Stimulated activated CD4-positive, alpha-beta T cell treated with anti-CD3 and anti-CD28 coated beads, Interleukin-15, amount 100 ng/mL, for 24 hours (primary cell): ENCODE measurements at regions not wholly inside any gene's neighbourhood (a gene's known extent, or its start where the extent isn't known, plus 50 kb on each side); places are given as distances from the start of the nearest gene placed in this dataset.
"Not testable (repeated sequence)": the region's sequence is repeated elsewhere in the genome, so short reads cannot be mapped to it uniquely, and the experiment has no call there.

Experiments used
- DNase-seq: peaks from one replicate; pipeline ENCODE4 v3.0.0-alpha.2; 2020

DNA sequence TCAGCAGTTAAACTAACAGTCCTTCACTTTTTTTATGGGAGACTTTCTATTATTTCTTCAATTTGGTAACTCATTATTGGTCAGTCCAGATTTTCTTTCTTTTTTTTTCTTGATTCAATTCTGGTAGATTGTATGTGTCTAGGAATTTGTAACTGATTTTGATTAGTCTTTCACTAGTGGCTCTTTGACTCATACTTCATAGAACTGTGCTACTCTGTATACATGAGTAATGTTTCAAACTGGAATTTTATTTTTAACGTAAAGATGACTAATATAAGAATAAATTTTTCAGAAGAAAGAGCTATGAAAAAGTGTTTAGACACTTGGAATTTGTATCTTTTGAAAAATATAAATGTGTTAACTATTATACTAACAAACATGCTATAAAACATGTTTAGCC, 813.0 kb downstream of the TRAM1L1 start:
- no peak for DNase-seq

DNA sequence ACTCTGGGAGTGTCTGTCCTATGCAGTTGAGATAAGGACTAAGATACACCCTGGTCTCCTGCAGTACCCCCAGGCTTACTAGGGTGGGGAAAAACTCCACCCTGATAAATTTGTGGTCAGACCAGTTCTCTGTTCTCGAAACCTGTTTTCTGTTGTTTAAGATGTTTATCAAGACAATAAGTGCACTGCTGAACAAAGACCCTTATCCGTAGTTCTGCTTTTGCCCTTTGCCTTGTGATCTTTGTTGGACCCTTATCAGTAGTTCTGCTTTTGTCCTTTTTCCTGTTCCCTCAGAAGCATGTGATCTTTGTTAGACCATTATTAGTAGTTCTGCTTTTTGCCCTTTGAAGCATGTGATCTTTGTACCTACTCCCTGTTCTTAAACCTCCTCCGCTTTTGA, 824.4 kb downstream of the TRAM1L1 start:
- not testable (repeated sequence) for DNase-seq

DNA sequence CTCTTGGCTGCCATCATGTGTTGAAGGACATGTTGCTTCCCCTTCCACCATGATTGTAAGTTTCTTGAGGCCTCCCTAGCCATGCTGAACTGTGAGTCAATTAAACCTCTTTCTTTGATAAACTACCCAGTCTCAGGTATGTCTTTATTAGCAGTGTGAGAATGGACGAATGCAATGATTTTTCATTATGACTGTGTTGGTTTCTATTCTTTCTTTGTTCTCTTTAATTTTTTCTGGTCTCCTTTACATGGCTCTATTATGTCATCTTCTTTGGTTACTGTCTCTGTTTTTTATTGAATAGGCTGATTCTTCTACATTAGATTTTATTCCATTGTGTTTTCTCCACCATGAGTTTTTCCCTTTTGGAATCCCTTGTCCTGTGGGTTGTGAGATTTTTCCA, 840.6 kb downstream of the TRAM1L1 start:
- no peak for DNase-seq

DNA sequence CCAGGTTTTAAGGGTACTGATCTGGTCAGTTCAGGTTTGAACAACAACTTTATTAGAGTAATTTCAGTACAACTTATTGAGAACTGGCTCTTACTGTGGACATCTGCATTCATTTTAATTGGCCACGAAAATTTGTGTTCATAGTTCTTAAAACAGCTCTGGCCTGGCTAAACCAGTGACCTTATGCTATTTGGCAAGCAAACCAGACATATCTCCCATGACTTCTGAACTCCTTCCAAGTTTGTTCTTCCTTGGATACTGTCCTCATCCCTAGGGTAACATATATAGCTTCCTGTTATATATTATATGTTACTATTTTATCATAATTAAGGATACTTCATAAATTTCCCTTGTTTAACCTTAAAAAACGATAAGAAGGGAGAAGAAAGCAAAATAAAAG, 841.9 kb downstream of the TRAM1L1 start:
- DNase-seq: no peak

DNA sequence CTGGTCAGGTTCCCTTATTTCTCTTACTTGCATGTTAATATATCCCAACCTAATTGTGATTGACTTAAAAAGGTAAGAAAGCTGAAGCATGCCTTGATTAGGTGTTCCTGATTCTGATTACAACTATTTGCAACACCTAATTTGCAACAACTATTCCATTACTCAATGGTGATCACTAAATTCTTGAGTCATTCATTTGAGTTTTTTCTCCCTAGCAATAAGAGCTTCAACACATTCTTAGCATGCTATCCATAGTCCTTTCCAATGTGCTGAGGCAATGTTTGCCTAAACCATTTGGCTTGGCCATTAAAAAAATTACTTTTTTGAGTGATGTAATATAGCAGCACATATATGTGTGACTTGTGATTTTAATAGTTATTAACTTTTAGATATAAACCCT, 851.4 kb downstream of the TRAM1L1 start:
- DNase-seq: no peak

DNA sequence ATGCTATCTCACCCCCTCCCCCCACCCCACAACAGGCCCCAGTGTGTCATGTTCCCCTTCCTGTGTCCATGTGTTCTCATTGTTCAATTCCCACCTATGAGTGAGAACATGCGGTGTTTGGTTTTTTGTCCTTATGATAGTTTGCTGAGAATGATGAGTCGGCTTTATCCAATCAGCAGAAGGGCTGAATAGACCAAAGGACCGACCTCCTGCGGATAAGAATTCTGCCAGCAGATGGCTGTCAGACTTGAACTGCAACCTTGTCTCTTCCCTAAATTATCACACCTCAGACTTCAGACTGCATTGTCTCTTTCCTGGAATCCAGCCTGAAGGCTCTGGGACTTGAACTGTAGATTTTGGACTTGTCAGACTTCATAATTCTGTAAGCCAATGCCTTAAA, 853.4 kb downstream of the TRAM1L1 start:
- not testable (repeated sequence) for DNase-seq

DNA sequence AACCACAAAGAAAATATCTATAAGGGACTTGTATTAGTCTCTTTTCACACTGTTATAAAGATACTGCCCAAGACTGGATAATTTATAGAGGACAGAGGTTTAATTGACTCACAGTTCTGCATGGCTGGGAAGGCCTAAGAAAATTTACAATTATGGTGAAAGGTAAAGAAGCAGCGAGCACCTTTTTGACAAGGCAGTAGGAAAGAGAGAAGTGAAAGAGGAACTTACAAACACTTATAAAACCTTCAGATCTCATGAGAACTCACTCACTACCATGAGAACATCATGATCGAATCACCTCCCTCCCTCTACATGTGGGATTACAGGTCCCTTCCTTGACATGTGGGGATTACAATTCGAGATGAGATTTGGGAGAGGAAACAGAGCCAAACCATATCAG, 856.0 kb downstream of the TRAM1L1 start:
- DNase-seq: no peak

DNA sequence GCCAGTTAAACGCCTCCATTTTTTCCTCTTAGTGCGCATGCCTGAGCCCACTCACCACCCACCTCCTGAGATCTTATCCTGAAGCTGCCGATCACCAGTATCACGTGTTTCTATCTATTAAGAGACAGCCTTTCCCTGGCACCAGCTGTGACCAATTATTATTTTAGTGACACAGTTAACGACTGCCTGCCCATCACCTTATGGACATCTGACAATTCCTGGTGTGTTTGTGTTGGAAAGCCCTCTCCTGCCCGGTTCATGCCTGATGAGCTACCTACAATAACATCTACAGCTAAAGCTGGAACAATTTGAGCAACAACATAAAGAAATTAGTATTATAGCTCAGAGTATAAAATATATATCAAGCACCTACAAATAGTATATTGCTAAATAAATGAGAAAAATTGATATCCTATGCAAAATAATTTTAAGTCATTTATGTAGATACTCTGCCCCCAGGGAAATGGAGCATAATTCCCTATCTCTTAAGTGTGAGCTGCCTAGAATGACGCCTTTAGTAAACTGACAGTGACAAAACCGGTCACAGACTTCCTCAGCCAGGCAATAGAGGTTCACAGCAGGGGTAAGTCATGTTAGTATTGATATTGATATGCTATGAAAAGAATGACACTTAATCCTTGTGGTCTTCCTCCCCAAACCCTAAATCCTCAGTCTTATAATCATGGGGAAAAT, 862.2 kb downstream of the TRAM1L1 start:
- no peak for DNase-seq

DNA sequence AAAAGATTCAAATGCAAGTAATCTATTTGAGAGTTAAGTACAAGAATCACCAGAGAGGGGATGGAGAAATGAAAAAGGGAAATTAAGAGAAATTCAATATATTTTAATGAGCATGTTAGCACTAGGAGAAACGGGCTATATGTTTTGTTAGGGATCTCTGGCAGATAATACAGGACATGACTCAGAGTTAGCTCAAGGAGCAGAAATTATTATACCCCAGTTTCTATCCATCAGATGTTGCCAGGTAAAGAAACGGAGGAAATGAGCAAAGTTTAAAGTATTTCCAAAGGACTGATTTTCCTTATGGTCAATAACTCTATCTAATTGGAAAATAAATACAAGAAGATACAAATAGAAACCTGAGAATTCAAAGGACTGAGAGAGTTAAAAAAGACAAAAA, 867.6 kb downstream of the TRAM1L1 start:
- DNase-seq: no peak

DNA sequence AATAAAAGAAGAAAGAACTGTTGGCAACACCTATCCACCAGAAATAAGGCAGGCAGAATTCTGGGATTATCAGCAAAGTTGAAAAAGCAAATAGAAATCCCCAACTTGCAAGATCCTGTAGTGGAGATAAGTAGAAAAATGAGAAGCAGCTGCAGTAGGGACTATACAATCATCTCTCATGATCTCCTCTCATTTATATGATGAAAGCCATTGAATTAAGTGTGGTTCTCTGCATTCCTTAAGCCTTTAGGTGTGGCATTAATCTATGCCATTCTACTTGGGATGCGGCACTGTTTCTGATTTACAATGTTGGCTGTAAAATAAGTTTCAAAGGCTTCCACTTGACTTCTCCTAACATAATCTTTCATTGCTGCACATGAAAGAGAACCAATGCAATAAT, 869.8 kb downstream of the TRAM1L1 start:
- DNase-seq: no peak

DNA sequence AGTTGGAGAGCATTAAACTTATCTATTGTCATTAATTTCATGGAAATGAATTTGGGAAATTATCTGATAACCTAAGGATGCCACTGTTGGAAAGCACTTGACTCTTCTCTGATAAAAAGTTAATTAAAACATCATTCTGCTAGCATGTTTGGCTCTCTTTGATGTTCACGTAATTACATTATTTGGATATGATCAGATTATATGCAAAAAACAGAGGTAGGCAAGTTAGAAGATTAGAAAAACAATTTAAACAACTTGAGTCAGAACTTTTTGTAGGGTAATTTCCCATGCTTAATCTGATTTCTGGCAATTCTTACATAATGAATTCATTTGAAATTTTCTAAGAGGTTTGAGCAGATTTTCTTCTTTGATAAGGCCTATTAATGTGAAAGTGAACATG, 882.9 kb downstream of the TRAM1L1 start:
- no peak for DNase-seq

DNA sequence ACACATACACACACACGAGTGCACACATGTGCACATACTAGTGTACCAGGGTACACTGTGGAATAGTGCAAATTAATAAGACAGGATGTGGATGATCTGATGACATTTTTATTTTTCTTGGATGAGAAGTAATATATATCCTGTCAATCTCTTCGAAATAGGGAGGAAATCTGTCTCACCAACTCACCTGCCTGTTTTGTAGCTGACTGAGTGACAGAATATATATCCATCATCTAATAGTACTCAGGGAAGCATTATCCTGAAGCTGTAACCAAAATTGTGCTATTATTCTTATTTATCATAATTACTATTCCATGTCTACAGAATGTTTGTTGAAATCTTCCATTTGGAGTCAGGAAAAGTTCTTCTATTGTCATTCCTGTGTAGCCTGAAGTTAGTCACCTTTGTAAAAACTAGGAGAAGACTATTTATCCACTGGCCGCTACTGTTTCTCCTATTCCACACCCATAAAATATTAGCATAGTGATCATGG, 888.0 kb downstream of the TRAM1L1 start:
- no peak for DNase-seq

DNA sequence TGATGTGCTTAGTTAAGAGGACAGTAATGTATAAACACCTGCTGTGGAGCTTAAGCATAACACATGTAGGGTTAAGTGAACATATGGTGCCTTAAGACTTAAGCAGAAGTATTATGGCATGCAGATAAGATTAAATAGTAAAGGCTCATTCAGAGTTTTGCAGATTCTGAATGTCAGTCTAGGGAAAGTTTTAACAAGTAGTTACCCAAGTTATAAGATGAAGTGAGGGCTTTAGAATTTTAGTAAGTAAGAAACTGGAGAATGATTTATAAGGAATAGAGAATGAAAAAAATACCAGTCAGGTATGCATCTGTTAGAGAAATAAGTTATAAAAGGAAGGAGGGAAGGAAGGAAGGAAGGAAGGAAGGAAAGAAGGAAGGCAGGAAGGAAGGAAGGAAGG, 902.1 kb downstream of the TRAM1L1 start:
- DNase-seq: no peak

DNA sequence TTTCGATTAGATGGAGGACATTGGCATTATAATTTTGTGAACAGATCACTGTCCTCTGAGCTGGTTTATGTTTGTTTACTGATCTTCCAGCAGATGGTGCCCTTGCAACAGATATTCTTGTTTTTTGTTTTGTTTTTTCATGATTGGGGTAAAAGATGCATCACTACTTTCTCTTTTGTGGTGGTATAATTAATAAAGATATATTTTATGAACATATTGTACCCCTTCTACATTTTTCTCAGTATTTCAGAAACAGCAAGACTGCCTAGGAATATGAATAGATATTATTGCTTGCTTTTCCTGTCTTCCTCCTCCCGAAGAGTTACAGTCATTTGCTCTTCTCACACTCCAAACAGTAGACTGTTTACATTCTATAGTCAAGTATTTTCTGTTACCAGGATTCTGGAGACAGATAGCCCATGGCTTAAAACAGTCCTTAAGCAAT, 905.2 kb downstream of the TRAM1L1 start:
- no peak for DNase-seq

DNA sequence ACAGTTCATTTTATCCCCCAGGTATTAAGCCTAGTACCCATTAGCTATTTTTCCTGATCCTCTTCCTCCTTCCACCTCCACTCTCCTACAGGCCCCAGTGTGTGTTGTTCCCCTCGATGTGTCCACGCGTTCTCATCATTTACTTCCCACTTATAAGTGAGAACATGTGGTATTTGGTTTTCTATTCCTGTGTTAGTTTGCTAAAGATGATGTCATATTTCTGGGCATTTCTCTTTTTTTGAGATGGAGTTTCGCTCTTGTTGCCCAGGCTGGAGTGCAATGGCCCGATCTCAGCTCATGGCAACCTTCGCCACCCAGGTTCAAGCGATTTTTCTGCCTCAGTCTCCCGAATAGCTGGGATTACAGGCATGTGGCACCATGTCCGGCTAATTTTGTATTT, 934.0 kb downstream of the TRAM1L1 start:
- not testable (repeated sequence) for DNase-seq

DNA sequence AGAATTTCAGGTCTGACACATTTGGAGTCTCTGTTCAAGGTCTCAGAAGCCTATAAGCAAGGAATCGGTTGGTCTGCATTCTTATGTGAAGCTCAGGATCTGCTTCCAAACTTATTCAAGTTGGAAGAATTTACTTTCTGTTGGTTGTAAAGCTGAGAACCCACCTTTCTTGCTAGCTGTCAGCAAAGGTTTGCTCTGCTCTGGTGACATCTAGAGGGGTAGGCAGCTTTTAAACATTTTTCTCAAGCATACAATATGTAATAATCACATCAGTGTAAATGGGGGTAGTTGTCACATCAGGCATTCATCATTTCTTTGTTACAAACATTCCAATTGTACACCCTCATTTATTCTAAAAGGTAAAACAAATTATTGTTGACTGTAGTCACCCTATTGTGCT, 935.2 kb downstream of the TRAM1L1 start:
- no peak for DNase-seq

DNA sequence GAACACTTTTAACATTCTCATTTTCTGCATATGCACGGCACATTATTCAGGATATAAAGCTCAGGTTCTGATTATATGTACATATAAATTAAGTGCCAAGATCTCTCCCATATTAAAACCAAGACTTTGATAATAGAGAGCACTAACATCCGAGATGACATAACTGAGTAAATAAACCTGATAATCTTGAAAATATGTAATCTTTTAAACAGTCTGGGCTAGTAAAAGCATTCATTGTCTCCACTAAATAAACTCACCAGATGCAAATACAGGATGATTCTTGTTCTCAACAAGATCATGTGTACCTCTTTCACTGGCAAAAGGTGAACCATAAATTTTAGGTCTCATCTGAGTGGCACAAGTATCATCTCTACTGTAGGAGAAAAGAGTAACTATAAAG, 942.2 kb downstream of the TRAM1L1 start:
- no peak for DNase-seq

DNA sequence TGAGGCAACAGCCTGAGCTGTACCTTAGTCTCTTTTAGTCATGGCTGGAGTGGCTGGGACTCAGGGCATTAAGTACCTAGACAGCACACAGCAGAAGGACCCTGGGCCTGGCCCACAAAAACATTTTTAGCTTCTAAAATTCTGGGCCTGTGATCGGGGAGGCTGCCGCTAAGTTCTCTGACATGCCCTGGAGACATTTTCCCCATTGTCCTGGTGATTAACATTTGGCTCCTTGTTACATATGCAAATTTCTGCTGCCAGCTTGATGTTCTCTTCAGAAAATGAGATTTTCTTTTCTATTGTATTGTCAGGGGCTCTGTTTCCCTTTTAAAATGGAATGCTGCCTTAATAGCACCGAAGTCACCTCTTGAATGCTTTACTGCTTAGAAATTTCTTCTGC, 952.4 kb downstream of the TRAM1L1 start:
- no peak for DNase-seq

DNA sequence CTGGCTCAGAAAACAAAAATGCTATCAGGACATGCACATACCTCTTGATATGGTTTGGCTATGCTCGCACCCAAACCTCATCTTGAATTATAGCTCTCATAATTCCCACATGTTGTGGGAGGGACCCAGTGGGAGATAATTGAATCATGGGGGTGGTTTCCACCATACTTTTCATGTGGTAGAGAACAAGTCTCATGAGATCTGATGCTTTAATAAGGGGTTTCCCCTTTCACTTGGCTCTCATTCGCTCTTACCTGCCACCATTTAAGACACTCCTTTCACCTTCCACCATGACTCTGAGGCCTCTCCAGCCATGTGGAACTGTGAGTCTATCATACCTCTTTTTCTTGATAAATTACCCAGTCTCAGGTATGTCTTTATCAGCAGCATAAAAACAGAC, 958.6 kb downstream of the TRAM1L1 start:
- no peak for DNase-seq

DNA sequence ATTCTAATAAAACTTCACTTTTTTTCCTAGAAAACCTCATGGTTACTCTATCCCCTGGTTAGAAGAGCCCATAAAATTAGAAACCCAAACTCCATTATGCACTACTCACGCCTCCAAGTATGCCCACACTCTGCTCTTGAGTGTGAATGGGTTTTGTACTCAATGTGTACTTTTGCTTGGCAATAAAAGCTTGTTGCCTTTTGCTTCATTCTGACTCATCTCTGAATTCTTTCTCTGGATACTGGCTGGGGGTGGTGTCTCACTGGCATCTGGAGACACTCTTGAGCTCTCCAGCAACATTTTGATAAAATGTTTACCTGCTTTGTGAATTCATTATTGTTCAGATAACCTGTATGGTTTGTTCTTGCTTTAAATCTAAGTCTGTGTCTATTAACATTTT, 963.3 kb downstream of the TRAM1L1 start:
- no peak for DNase-seq

DNA sequence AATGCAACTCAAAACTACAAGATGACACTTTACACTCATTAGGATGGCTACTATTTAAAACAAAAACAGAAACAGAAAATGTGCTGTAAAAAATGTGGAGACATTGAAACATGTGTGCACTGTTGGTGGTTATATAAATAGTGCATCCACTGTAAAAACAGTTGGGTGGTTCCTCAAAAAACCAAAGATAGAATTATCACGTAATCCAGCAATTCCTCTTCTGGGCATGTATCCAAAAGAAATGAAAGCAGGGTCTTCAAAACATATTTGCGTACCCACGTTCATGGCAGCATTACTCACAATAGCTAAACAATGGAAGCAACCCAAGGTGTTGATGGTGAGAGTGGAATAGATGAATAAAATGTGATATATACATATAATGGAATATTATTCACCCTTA, 967.2 kb downstream of the TRAM1L1 start:
- DNase-seq: no peak

DNA sequence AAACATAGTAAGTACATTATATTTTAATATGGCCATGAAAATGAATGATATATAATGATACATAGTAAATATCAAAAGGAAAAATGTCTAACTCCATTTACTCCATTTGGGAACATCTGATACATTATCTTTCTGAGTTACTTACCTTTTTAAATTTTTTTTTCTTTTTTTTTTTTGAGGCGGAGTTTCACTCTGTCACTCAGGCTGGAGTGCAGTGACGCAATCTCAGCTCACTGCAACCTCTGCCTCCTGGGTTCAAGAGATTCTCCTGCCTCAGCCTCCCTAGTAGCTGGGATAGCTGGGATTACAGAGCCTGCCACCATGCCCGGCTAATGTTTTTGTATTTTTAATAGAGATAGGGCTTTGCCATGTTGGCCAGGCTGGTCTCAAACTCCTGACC, 972.5 kb downstream of the TRAM1L1 start:
- not testable (repeated sequence) for DNase-seq

DNA sequence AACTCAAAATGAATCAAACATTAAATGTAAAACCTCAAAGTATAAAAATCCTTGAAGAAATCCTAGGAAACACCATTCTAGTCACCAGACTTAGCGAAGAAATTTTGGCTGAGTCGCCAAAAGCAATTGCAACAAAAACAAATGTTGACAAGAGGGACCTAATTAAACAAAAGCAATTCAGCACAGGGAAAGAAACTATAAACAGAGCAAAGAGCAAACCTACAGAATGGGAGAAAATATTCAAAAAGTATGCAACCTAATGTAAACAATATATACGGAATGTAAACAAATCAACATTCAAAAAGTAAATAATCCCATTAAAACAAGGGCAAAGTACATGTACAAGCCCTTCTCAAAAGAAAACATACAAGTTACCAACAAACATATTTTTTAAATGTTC, 974.7 kb downstream of the TRAM1L1 start:
- DNase-seq: no peak

DNA sequence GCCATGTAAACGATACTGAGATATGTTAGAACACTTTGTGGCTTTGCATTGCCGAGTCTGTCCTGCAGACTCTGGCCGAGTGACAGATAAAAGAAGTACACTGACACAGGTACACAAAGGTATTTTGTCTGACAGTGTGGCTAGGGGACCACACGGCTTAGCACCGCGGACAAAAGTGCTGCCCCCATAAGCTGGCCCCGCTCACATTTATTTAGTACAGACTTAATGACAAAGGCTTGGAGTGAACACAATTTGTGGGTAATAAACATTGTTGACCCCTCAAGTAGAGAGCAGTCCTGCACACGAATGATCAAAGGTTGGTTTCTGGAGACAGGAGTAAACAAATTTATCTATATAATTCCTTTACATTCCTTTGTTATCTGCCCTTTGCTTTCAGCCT, 976.8 kb downstream of the TRAM1L1 start:
- no peak for DNase-seq

DNA sequence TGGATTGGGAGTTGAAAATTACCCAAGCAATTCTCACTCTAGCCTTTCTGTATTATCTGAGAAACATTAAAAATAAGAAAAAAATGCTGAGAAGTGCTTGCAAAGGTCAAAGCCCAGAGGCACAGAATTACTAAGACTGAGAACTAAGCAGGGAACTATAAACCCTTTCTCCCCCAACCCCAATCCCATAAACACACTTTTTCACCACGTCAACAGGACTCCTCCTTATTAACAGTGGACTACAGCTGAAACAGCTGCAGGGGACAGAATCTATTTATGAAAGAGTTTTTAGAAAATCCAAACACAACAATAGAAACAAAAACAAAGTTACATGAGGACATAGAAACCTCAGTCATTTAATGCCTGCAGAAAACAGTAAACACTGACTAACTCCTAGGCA, 984.1 kb downstream of the TRAM1L1 start:
- DNase-seq: no peak
